GM18907 (cell line): ENCODE measurements at regions not wholly inside any gene's neighbourhood (a gene's known extent, or its start where the extent isn't known, plus 50 kb on each side); places are given as distances from the start of the nearest gene placed in this dataset.
"Not testable (repeated sequence)": the region's sequence is repeated elsewhere in the genome, so short reads cannot be mapped to it uniquely, and the experiment has no call there.

ENCODE experiments used
- ATAC-seq: cut with Tn5 transposase; IDR thresholded peaks from one replicate; pipeline ENCODE4 v1.9.1; 2021; ENCODE audit warnings: mild to moderate bottlenecking, moderate library complexity; ENCODE audit not compliant: unreplicated experiment

DNA sequence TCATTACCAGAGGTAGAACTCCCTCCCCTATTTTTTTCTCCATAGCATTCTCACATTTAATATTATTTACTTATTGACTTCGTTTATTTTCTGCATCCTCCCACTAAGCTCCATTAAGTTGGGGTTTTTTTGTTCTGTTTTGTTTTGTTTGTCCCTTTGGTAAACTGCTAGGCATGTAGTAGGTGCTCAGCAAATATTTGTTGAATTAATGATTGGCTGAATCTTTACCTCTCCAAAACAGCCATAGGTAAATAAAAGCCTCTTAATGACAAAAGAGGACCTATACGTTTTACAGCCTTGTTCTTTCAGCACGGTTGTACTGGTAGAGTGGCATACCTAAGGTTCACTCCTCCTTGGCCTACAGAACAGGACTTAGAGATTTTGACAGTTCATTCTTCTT, 52.0 kb downstream of the PRORP start:
- no peak for ATAC-seq

DNA sequence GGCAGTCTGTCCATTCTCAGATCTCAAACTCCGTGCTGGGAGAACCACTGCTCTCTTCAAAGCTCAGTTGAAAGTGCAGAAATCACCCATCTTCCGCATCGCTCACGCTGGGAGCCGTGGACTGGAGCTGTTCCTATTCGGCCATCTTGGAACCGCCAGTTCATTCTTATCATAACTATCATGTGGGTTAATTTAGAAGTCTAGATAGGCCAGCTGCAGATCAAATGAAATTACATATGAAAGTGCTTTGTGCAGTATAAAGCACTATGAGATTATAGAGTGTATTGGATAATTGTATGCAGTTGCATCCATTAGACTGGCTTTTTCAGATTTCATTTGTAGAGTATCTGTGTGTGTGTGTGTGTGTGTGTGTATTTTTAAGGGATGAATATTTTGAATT, 57.8 kb downstream of the PRORP start:
- no peak for ATAC-seq

DNA sequence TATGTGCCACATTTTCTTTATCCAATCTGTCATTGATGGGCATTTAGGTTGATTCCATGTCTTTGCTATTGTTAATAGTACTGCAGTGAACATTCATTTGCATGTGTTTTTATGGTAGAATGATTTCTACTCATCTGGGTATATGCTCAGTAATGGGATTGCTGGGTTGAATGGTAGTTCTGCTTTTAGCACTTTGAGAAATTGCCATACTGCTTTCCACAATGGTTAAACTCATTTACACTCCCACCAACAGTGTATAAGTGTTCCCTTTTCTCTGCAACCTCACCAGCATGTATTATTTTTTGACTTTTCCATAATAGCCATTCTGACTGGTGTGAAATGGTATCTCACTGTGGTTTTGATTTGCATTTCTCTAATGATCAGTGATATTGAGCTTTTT, 62.5 kb downstream of the PRORP start:
- ATAC-seq = not testable (repeated sequence)

DNA sequence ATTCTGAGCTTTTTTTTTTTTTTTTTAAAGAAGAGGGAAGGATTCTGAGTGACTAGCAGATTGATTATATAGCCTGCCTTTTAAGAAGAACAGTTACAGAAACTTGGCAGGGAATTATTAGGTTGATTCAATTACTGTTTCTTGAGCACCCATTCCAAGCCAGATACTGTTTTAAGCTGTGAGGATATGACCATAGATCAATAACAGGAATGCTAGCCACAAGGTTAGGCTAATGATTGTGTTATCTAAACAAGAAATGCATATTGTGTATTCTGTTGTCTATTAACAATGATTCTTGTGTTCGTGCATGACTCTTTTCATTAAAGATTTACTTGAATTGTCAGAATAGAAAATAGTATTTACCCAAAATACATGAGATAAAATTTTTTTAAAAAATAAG, 67.1 kb downstream of the PRORP start:
- ATAC-seq = no peak

DNA sequence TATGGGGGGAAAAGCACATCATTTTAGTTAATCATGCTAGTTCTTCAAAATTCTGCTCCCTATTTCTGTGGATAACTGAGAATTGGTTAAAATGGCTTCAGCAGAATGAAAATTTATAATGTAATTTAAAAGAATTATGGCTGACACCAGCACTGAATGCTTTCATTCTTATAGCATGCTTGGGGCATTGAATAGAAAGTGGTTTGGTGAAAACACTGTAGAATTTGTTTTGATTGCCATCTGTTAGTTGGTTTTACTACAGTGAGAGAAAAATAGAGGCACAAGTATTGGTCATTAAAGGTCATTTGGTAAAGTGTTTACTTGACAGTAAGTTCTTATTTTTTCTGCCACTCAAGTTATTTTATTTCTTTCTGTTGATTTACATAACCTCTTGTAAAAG, 70.8 kb downstream of the PRORP start:
- no peak for ATAC-seq

DNA sequence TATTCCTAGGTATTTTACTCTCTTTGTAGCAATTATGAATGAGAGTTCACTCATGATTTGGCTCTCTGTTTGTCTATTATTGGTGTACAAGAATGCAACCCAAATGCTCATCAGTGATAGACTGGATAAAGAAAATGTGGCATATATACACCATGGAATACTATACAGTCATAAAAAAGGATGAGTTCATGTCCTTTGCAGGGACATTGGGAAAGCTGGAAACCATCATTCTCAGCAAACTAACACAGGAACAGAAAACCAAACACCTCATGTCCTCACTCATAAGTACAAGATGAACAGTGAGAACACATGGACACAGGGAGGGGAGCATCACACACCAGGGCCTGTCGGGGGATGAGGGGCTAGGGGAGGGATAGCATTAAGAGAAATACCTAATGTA, 71.8 kb downstream of the PRORP start:
- ATAC-seq = not testable (repeated sequence)

DNA sequence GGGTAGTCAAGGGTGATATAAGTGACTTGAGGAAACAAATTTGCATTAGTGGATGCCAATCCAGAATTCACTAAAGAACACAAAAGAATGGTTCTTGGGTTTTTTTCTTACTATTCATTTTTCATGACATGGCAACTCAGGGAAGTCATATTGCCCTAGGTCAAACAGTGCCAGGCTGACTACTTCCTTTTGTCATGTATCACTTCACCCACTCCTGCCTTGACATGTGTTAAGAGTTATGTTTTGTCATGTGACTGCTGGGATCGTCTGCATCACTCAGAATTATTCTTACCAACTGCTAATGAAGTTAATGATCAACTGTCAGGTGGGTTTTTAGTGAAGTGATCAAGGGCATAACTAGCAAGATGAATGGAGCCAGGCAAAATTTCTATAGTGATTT, 74.2 kb downstream of the PRORP start:
- peak; percentile 55 for ATAC-seq

DNA sequence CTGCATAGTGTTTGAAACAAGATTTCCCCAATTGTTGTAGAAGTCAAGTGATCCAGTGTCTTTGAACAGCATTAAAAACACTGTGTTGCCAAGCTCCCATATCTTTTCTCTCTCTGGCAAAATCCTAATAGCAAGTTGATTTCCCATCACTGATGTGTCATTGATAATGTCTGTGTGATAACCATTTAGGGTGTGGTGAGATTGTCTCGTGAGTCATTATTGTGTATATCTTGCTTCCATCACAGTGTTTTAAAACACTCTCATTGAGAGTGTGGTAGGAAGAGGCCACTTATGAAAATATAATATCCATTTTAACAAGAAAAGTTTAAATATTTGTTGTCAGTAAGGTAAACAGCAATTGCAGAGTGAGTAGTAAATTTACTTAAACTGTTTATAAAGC, 74.7 kb downstream of the PRORP start:
- no peak for ATAC-seq

DNA sequence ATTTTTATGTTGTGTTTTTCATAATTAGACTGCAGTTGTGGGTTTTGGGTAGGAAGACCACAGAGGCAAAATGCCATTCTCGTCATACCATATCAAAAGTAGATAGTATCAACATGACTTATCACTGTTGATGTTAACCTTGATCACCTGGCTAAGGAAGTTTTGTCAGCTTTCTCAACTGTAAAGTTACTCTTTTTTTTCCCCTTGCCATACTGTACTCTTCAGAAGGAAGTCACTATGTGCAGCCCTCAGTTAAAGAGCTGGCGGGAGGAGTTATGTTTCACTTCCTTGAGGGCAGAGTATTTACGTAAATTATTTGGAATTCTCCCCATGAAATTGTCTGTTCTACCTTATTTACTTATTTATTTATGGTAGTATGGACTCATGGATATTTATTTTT, 78.7 kb downstream of the PRORP start:
- no peak for ATAC-seq

DNA sequence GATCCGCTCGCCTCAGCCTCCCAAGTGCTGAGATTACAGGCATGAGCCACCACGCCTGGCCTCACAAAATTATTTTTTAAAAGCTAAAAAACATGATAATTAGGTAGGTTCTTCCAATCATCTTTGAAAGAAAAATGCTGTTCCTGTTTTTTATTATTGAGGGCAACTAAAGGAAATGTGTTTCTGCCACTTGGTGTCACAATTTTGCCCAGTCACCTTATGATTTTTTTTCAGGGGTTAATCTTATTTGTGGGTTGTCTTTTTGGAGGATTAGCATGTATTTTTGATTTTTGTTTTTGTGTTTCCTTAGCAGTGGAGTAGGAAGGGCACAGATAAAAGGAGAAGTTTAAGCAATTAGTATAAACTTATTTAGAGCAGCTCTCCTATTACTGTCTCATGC, 79.8 kb downstream of the PRORP start:
- ATAC-seq = no peak

DNA sequence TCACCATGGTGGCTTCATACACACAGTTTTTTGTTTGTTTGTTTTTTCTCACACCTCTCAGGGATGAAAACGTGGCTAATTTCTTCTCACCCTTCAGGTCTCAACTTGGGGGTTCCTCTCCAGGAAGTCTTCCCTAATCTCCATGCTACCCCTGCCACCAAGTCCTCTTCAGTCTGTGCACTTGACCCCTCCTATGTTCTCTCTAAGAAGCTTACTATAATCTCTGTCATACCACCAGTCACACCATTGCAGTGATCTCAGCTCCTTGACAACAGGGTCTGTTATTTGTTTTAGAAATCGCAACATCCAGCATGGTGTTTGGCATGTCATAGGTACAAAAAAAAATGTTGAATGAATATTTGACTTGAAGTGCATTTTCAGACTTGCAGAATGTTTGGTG, 83.4 kb downstream of the PRORP start:
- ATAC-seq = no peak

DNA sequence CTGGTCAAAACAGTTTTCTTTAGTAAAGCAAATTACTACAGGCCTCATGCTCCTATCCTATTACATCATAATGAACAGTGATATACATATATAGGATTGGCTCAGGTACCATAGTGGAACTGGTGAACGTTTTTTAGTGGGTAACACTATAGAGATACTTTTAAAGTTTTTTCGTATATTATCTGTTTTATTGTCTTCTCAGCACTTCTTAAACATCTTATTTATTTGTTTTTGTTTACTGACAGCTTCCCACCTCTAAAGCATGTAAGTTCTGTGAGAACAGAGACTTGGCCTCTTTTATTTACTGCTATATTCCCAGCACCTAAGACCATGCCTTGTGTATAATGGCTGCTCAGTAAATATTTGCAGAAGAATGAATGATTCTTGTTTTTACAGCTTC, 81.1 kb upstream of the PSMA6 start:
- no peak for ATAC-seq

DNA sequence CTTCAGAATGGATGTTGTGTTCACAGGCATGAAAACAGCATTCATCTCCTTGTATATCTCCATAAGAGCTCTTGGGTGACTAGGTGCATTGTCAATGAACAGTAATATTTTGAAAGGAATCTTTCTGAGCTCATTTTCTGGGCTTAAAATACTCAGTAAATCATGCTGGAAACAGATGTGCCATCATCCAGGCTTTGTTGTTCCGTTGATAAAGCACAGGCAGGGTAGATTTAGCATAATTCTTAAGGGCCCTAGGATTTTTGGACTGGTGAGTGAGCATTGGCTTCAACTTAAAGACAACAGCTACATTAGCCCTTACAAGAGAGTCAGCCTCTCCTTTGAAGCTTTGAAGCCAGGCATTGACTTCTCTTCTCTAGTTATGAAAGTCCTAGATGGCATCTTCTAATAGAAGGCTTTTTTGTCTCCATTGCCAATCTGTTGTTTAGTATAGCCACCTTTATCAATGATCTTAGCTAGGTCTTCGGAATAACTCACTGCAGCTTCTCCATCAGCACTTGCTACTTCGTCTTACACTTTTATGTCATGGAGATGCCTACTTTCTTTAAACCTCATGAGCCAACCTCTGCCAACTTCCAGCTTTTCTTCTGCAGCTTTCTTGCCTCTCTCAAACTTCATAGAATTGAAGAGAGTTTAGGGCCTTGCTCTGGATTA, 79.6 kb upstream of the PSMA6 start:
- no peak for ATAC-seq

DNA sequence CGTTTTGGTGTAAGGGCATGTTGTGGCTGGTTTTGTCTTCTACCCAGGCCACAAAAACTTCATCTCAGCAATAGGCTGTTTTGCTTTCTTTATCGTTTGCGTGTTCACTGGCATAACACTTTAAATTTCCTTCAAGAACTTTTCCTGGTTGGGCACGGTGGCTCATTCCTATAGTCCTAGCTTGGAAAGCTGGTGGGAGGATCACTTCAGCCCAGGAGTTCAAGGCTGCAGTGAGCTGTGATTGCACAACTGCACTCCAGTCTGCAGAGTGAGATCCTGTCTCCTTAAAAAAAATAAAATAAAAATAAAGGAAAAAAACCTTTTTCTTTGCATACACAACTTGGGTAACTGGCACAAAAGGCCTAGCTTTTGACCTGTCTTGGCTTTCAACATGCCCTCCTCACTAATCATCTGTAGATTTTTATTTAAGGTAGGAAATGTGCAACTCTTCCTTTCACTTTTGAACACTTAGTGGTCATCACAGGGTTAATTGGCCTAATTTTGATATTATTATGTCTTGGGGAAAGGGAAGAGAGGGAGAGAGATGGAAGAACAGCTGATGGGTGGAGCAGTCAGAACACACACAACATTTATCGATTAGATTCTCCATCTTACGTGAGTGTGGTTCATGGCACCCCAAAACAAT, 78.9 kb upstream of the PSMA6 start:
- ATAC-seq = no peak

DNA sequence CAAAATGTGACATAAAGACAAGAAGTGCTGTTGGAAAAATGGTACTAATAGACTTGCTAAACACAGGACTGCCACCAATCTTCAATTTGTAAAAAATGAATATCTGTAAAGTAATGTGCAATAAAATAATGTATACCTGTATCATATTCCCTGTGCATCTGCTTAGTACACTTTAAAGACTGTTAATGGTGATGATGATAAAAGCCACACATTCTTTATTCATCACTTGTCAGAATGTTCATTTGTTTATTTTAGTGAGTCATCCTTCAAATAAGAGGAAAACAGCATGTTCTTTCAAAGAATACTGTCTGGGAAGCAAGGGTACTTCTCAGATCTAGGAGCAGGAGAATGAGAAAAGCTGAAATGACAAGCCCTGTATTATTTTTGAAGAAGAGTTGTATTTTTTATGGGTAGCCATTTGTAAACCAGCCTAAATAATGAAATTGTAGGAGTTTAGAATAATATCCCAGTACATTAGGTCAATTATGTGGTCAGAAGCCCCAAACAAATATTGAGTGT, 78.3 kb upstream of the PSMA6 start:
- no peak for ATAC-seq

DNA sequence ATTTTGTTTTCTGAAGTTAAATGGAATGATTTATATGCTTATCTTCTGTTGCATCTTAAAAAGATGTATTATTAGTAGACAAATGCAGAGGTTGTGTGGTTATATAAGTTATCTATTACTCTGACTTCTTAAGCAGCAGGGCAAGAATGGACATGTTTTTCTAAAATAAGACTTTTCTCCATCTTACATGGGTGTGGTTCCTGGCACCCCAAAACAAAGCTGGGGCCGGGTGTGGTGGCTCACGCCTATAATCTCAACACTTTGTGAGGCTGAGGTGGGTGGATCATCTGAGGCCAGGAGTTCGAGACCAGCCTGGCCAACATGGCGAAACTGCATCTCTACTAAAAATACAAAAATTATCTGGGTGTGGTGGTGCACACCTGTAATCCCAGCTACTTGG, 77.8 kb upstream of the PSMA6 start:
- not testable (repeated sequence) for ATAC-seq

DNA sequence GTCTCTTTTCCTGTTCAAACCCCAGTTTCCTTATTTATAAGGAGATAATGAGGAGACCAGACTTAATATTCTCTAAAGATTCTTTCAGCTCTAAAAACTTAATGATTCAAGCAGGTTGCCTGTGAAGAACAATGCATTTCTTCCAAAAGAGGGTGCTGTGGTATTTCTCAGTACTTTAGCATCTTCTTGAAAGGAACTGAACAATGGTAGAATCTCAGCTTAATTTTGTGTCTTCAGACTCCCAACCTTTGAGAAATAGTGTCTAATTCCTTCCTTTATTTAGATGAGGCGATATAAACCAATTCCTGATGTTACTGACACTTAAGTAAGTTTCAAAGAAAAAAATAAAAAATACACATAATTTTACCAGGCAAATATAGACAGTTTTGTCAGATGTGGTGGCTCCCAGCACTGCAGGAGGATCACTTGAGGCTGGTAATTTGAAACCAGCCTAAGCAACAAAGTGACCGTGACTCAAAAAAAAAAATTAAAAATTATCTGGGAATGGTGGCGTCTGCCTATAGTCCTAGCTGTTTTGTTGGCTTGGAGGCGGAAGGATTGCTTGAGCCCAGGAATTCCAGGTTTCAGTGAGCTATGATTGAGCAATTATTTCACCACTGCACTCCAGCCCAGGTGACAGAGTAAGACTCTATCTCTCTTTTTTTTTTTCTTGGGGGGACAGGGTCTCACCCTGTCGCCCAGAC, 76.9 kb upstream of the PSMA6 start:
- no peak for ATAC-seq

DNA sequence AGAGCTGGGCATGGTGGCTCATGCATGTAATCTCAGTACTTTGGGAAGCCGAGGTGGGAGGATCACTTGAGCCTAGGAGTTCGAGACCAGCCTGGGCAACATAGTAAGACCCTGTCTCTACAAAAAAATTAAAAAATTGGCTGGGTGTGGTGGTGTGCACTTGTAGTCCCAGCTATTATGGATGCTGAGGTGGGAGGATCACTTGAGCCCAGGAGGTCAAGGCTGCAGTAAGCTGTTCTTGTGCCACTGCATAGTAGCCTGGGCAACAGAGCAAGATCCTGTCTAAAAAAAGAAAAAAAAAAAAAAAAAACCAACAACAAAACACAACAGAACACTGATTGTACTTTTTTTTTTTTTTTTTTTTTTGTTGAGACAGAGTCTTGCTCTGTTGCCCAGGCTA, 74.0 kb upstream of the PSMA6 start:
- ATAC-seq = not testable (repeated sequence)

DNA sequence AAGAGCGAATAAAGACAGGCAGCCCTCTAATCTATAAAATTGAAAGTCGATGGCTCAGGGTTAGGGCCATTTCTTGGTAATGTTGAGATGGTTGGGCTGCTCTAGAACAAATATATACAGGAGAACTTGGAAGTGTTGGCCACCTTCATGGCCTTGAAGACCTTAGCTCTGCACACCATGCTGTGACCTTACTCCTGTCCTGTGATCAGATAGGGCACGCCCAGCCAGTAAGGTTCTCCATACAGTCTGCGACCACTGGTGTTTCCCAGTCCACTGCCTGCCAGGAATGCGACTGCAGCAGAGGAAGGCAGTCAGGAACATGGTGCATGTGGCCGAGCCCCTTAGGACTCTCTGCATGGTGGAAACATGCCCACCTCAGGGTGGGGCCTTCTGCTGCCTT, 73.2 kb upstream of the PSMA6 start:
- ATAC-seq = no peak

DNA sequence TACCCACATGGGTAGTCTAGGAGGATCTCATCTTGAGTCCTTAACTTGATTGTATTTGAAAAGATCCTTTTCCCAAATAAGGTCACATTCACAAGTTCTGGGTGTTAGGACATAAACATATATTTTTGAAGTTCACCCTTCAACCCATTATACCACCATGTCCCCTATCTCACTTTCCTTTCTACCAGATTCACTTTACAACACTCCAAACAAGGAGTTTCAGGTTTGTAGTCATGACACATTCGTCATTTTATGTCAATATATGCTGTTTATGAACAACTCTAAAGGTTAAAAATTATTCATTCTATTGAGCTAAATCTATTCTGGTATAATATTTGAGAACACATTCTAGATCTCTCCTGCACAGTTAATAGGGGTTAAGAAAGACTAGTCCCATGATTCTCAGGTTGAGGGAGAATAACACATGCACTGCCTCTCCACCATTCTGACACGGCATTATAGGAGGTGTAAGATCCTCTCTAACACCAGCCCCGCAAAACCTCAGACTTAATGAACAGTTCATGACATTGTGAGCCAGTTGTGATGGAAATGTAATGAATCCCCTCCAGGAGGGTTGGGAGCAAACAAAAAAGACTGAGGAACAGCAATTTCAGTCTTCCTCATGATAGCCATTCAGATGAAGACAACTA, 72.0 kb upstream of the PSMA6 start:
- ATAC-seq = no peak

DNA sequence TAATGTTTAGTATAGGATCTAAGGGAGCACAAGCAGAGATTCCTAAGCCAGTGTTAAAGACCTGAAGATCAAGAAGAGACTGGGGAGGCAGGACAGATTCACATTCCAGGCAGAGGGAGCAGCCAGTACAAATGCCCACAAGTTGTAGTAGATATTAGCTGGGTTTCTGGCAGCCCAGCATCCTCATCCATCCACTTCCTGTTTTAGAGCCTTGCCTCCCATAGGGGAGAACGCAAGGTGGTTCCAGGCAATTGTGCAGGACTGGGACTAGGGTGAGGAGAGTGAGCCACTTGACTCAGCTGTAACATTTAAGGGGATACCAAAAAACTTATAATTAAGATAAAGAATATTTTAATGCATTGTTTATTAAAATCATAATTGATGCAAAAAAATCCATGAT, 71.3 kb upstream of the PSMA6 start:
- no peak for ATAC-seq

DNA sequence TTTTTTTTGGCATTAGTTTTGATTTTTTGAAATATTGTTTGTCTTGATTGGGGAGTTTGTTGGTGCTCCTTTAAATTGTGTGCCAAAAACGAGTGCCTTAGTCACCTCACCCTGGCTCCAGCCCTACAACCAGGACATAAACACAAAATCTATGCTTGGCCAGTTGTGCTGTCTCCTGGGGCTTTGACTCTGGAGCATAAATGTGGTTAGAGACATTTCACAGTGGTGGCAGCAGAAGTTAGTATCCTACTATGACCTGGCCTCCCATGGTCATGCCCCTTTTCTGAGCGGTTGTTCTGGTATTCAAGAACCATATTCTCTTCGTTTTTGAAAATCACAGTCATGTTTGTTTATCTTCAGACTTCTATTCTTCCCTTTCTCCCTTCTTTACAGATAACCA, 70.7 kb upstream of the PSMA6 start:
- ATAC-seq = no peak
